ENCODE measurements at regions not wholly inside any gene's neighbourhood (a gene's known extent, or its start where the extent isn't known, plus 50 kb on each side); places are given as distances from the start of the nearest gene placed in this dataset.
A peak's percentile ranks its signal among the peaks of the same experiment; 100 is the strongest.

GRCh38 chr13:76654263-76654662 is 231.9 kb downstream of the KCTD12 start:
- DNase-seq = no peak

GRCh38 chr13:76651286-76651685 is 234.9 kb downstream of the KCTD12 start:
- DNase-seq = no peak

- peak; percentile 20 for DNase-seq
These were observed 238.7 kb downstream of the KCTD12 start for GRCh38 chr13:76647550-76647949.

- peak; percentile 7 for DNase-seq
These were observed 239.3 kb downstream of the KCTD12 start for GRCh38 chr13:76646946-76647345.

GRCh38 chr13:76645632-76646031 is 240.6 kb downstream of the KCTD12 start:
- no peak for DNase-seq

- no peak for DNase-seq
These were observed 241.3 kb downstream of the KCTD12 start for GRCh38 chr13:76644906-76645305.

GRCh38 chr13:76643596-76643995 is 242.6 kb downstream of the KCTD12 start:
- no peak for DNase-seq

GRCh38 chr13:76641056-76641455 is 245.1 kb downstream of the KCTD12 start:
- DNase-seq = peak; percentile 13

GRCh38 chr13:76638882-76639281 is 247.3 kb downstream of the KCTD12 start:
- no peak for DNase-seq

- no peak for DNase-seq
These were observed 248.0 kb downstream of the KCTD12 start for GRCh38 chr13:76638181-76638580.

GRCh38 chr13:76637641-76638141 is 248.5 kb downstream of the KCTD12 start:
- DNase-seq = peak; percentile 44

GRCh38 chr13:76636829-76637228 is 249.4 kb downstream of the KCTD12 start:
- no peak for DNase-seq

GRCh38 chr13:76635232-76636230 is 250.7 kb downstream of the KCTD12 start:
- no peak for DNase-seq

GRCh38 chr13:76634431-76635191 is 251.6 kb downstream of the KCTD12 start:
- DNase-seq = no peak

- no peak for DNase-seq
These were observed 253.7 kb downstream of the KCTD12 start for GRCh38 chr13:76632401-76633044.

GRCh38 chr13:76630629-76631230 is 255.5 kb downstream of the KCTD12 start:
- DNase-seq = no peak

- no peak for DNase-seq
These were observed 263.7 kb downstream of the KCTD12 start for GRCh38 chr13:76622315-76623040.

- DNase-seq = no peak
These were observed 264.5 kb downstream of the KCTD12 start for GRCh38 chr13:76621705-76622104.

GRCh38 chr13:76620036-76620435 is 266.2 kb downstream of the KCTD12 start:
- no peak for DNase-seq

- DNase-seq = no peak
These were observed 266.6 kb downstream of the KCTD12 start for GRCh38 chr13:76619631-76620030.

- DNase-seq = no peak
These were observed 275.3 kb downstream of the KCTD12 start for GRCh38 chr13:76610819-76611415.

Data from fibroblast of skin of right biceps (primary cell).